IMR-90 (cell line): ENCODE measurements at regions not wholly inside any gene's neighbourhood (a gene's known extent, or its start where the extent isn't known, plus 50 kb on each side); places are given as distances from the start of the nearest gene placed in this dataset.

Source experiments
- ATAC-seq: fragments of 200-7000 bp; cut with Tn5 transposase; 2 replicates; pipeline ENCODE4 v1.9.1; 2020; ENCODE audit warnings: low read depth, mild to moderate bottlenecking, moderate library complexity
- BruUV-seq: library from RNA; stranded (reverse); fragments of 400-500 nt; replicated peaks from 2 replicates; lab custom pipeline; 2021; lab: Mats Ljungman, UMichigan
- CTCF ChIA-PET: fragments of 300-600 bp; formaldehyde crosslinking; extraction: SDS; loops from one replicate; lab custom pipeline; 2021; ENCODE audit warnings: antibody characterized with exemption; lab: Yijun Ruan, JAX
- POLR2A ChIA-PET: fragments of 300-600 bp; sonication (Branson Sonifier 250); formaldehyde crosslinking; loops from one replicate; lab custom pipeline; 2022; ENCODE audit warnings: antibody characterized with exemption; ENCODE audit not compliant: unreplicated experiment; lab: Charles Lee
- DNase-seq: peaks from one replicate; pipeline ENCODE4 v3.0.0; 2013
- H2AFZ ChIP-seq: replicated peaks from 2 replicates; pipeline ENCODE3; 2013; ENCODE audit warnings: low read length, mild to moderate bottlenecking; ENCODE audit not compliant: poor library complexity
- H2AK5ac ChIP-seq: 2 replicates; pipeline ENCODE4 v1.6.1; 2013; ENCODE audit warnings: low read depth, low read length, inconsistent platforms
- H2AK9ac ChIP-seq: replicated peaks from 2 replicates; pipeline ENCODE3; 2013; ENCODE audit warnings: mild to moderate bottlenecking, low read depth, low read length, moderate library complexity; ENCODE audit not compliant: poor library complexity
- H2BK120ac ChIP-seq: 2 replicates; pipeline ENCODE4 v1.6.1; 2013; ENCODE audit warnings: low read depth, low read length, inconsistent platforms
- H2BK15ac ChIP-seq: 3 replicates; pipeline ENCODE4 v1.6.1; 2013; ENCODE audit warnings: low read depth, low read length, inconsistent platforms
- H2BK20ac ChIP-seq: 2 replicates; pipeline ENCODE4 v1.6.1; 2013; ENCODE audit warnings: low read depth, mild to moderate bottlenecking, inconsistent platforms, low read length, moderate library complexity
- H2BK5ac ChIP-seq: 2 replicates; pipeline ENCODE4 v1.6.1; 2013; ENCODE audit warnings: mild to moderate bottlenecking, low read depth, low read length, inconsistent platforms; ENCODE audit not compliant: poor library complexity, severe bottlenecking
- H3K14ac ChIP-seq: replicated peaks from 2 replicates; pipeline ENCODE4 v1.6.1; 2013; ENCODE audit warnings: low read depth, low read length, inconsistent platforms
- H3K18ac ChIP-seq: 2 replicates; pipeline ENCODE4 v1.6.1; 2013; ENCODE audit warnings: low read depth, low read length, control low read depth
- H3K23ac ChIP-seq: 2 replicates; pipeline ENCODE4 v1.6.1; 2013; ENCODE audit warnings: low read depth, low read length, inconsistent platforms
- H3K27ac ChIP-seq: 2 replicates; pipeline ENCODE4 v1.5.1; 2013; ENCODE audit warnings: mild to moderate bottlenecking, control low read depth, low read length; ENCODE audit not compliant: insufficient read depth
- H3K27me3 ChIP-seq: 2 replicates; pipeline ENCODE4 v1.6.1; 2013; ENCODE audit warnings: low read length; ENCODE audit not compliant: control insufficient read depth, insufficient read depth
- H3K36me3 ChIP-seq: 2 replicates; pipeline ENCODE4 v1.6.1; 2013; ENCODE audit warnings: low read length, mixed read lengths; ENCODE audit not compliant: control insufficient read depth, insufficient read depth
- H3K4ac ChIP-seq: 2 replicates; pipeline ENCODE4 v1.6.1; 2013; ENCODE audit warnings: low read depth, low read length, inconsistent platforms
- H3K4me1 ChIP-seq: 2 replicates; pipeline ENCODE4 v1.6.1; 2013; ENCODE audit warnings: low read length, mixed read lengths; ENCODE audit not compliant: control insufficient read depth, insufficient read depth
- H3K4me2 ChIP-seq: 2 replicates; pipeline ENCODE4 v1.6.1; 2013; ENCODE audit warnings: low read depth, mild to moderate bottlenecking, control low read depth, low read length, moderate library complexity
- H3K4me3 ChIP-seq: 2 replicates; pipeline ENCODE4 v1.5.1; 2013; ENCODE audit warnings: low read depth, mild to moderate bottlenecking, control low read depth, low read length, moderate library complexity; ENCODE audit not compliant: insufficient read depth
- H3K56ac ChIP-seq: 2 replicates; pipeline ENCODE4 v1.6.1; 2013; ENCODE audit warnings: low read length, inconsistent platforms; ENCODE audit not compliant: insufficient read depth; ENCODE audit errors: extremely low read depth
- H3K79me1 ChIP-seq, 2 experiments: 2 replicates each; pipeline ENCODE4 v1.6.1; 2013; ENCODE audit warnings: low read length in 2 of 2, inconsistent platforms in 1 of 2, low read depth in 1 of 2
- H3K9ac ChIP-seq: 2 replicates; pipeline ENCODE4 v1.6.1; 2013; ENCODE audit warnings: low read depth, low read length, control low read depth
- H3K9me1 ChIP-seq: 2 replicates; pipeline ENCODE4 v1.6.1; 2013; ENCODE audit warnings: low read length, inconsistent platforms; ENCODE audit not compliant: insufficient read depth
- H3K9me3 ChIP-seq: 2 replicates; pipeline ENCODE4 v1.6.1; 2013; ENCODE audit warnings: low read length; ENCODE audit not compliant: control insufficient read depth, insufficient read depth
- H4K20me1 ChIP-seq: 2 replicates; pipeline ENCODE4 v1.6.1; 2013; ENCODE audit warnings: low read length, inconsistent platforms; ENCODE audit not compliant: insufficient read depth
- H4K5ac ChIP-seq: 2 replicates; pipeline ENCODE4 v1.6.1; 2013; ENCODE audit warnings: mild to moderate bottlenecking, low read depth, low read length, control low read depth
- H4K8ac ChIP-seq, 2 experiments: 2 replicates each; pipeline ENCODE4 v1.6.1; 2013; ENCODE audit warnings: low read depth in 2 of 2, low read length in 2 of 2, control low read depth in 1 of 2, inconsistent platforms in 1 of 2
- H4K91ac ChIP-seq: 2 replicates; pipeline ENCODE4 v1.6.1; 2013; ENCODE audit warnings: low read depth, low read length, inconsistent platforms; ENCODE audit not compliant: insufficient read depth
- CHD1 ChIP-seq: IDR thresholded peaks from 2 replicates; pipeline ENCODE4 v1.6.1; 2012; ENCODE audit warnings: low read depth, low read length, improper control_type of control experiment
- FOS ChIP-seq: fragments of 150-350 bp; IDR thresholded peaks from 2 replicates; pipeline ENCODE4 v1.6.1; 2016; ENCODE audit warnings: low read depth, low read length
- MAZ ChIP-seq: IDR thresholded peaks from 2 replicates; pipeline ENCODE4 v1.6.1; 2012; ENCODE audit warnings: low read depth, mild to moderate bottlenecking, low read length, improper control_type of control experiment, moderate library complexity, borderline replicate concordance
- NFE2L2 ChIP-seq: fragments of 150-350 bp; IDR thresholded peaks from 2 replicates; pipeline ENCODE4 v1.6.1; 2016; ENCODE audit warnings: low read depth, mild to moderate bottlenecking, low read length
- POLR2A ChIP-seq: IDR thresholded peaks from 2 replicates; pipeline ENCODE4 v1.6.1; 2012; ENCODE audit warnings: mild to moderate bottlenecking, low read depth, low read length
- RFX5 ChIP-seq: IDR thresholded peaks from 2 replicates; pipeline ENCODE4 v1.8.0; 2012; ENCODE audit warnings: low read depth, mild to moderate bottlenecking, low read length, moderate library complexity
- WGBS, 2 experiments: methylation state at CpG; one replicate each; pipeline versions ENCODE4 v1.1.5 to v1.1.7; 2013; ENCODE audit warnings: missing lambda C conversion rate in 2 of 2; ENCODE audit not compliant: insufficient read length in 1 of 2; ENCODE audit errors: extremely low coverage in 2 of 2; 5-methylcytosine and 5-hydroxymethylcytosine counted together
- dilution Hi-C: fragments of 300-500 bp; cut with HindIII; formaldehyde crosslinking; loops from one replicate; pipeline ENCODE4 v1.14.3; 2018; ENCODE audit warnings: low sequenced_read_pairs; ENCODE audit not compliant: unreplicated experiment
- in situ Hi-C: fragments of 300-500 bp; cut with MboI; formaldehyde crosslinking; loops from 3 replicates; pipeline ENCODE4 v1.14.3; 2019; ENCODE audit warnings: low sequenced_read_pairs, inconsistent platforms, mixed read lengths
- intact Hi-C: fragments of 100-400 bp; cut with micrococcal nuclease; formaldehyde crosslinking; loops from 2 replicates; pipeline ENCODE4 v1.10.0; 2022

- no TSS peak for BruUV-seq
These were observed 272.4 kb downstream of the RND3 start for GRCh38 chr2:150215041-150215440.

More at GRCh38 chr2:150215041-150215440, 272.4 kb downstream of the RND3 start:
- no peak overlapping the region for H3K4ac ChIP-seq
- no peak overlapping the region for H3K27ac ChIP-seq
- ATAC-seq, result no peak
- intact Hi-C loops, result no loop called here
- no peak overlapping the region for H3K23ac ChIP-seq
- H3K56ac ChIP-seq, result no peak overlapping the region
- H2AK5ac ChIP-seq, result no peak overlapping the region
- H2BK20ac ChIP-seq, result no peak overlapping the region
- H3K4me2 ChIP-seq, result no peak overlapping the region
- H4K20me1 ChIP-seq, result no peaks in the 10 kb centered on the region
- no peaks in the 10 kb centered on the region for H3K36me3 ChIP-seq
- H2AK9ac ChIP-seq, result no peak overlapping the region
- H4K91ac ChIP-seq, result no peak overlapping the region
- no CpG with 5 or more reads among the region's 1 CpG for whole genome bisulfite sequencing, 2 experiments
- no peak overlapping the region for H3K4me3 ChIP-seq
- no peak overlapping the region for H3K18ac ChIP-seq
- DNase-seq, result no peak
- H3K9ac ChIP-seq, result no peak overlapping the region
- no peaks in the 10 kb centered on the region for H3K27me3 ChIP-seq
- H3K4me1 ChIP-seq, result peaks cover 13% of the 10 kb centered on the region
- no peaks in the 10 kb centered on the region for H3K9me3 ChIP-seq
- ChIA-PET CTCF (no interaction called here), POLR2A (no interaction called here)
- no peak overlapping the region for H4K5ac ChIP-seq
- no peak overlapping the region for H2AFZ ChIP-seq
- dilution Hi-C loops, result no loop called here
- H2BK5ac ChIP-seq, result no peak overlapping the region
- H4K8ac ChIP-seq, result no peak overlapping the region
- H2BK15ac ChIP-seq, result no peak overlapping the region
- H3K14ac ChIP-seq, result no peak overlapping the region
- H3K79me1 ChIP-seq, result no peaks in the 10 kb centered on the region
- H3K9me1 ChIP-seq, result peaks cover 5% of the 10 kb centered on the region; the same call in 1 of the 2 replicates
- TF ChIP-seq MAZ (no peak), CHD1 (no peak), NFE2L2 (no peak), FOS (no peak), POLR2A (no peak), RFX5 (no peak)
- no peak overlapping the region for H2BK120ac ChIP-seq
- in situ Hi-C loops, result no loop called here
